DND-41 (cell line): ENCODE measurements at regions not wholly inside any gene's neighbourhood (a gene's known extent, or its start where the extent isn't known, plus 50 kb on each side); places are given as distances from the start of the nearest gene placed in this dataset.
A peak's percentile ranks its signal among the peaks of the same experiment; 100 is the strongest.
"Not testable (repeated sequence)": the region's sequence is repeated elsewhere in the genome, so short reads cannot be mapped to it uniquely, and the experiment has no call there.

Source experiments
- ATAC-seq: fragments of 200-7000 bp; cut with Tn5 transposase; 3 replicates; pipeline ENCODE4 v1.9.1; 2021; ENCODE audit warnings: low read depth; ENCODE audit not compliant: insufficient read depth
- DNase-seq: peaks from one replicate; pipeline ENCODE4 v3.0.0-alpha.2; 2020
- H2AFZ ChIP-seq: 2 replicates; pipeline ENCODE4 v1.6.0; 2012; ENCODE audit warnings: low read depth, low read length
- H3K27ac ChIP-seq: 2 replicates; pipeline ENCODE4 v1.5.1; 2012; ENCODE audit warnings: low read length, inconsistent platforms
- H3K27me3 ChIP-seq: fragments of 200-600 bp; sonication (generic); 2 replicates; pipeline ENCODE4 v1.6.0; 2012; ENCODE audit warnings: low read length, mild to moderate bottlenecking, inconsistent platforms; ENCODE audit not compliant: insufficient read depth, poor library complexity
- H3K36me3 ChIP-seq: 2 replicates; pipeline ENCODE4 v1.5.1; 2012; ENCODE audit warnings: low read length, inconsistent platforms; ENCODE audit not compliant: insufficient read depth
- H3K4me1 ChIP-seq: 2 replicates; pipeline ENCODE4 v1.5.1; 2012; ENCODE audit warnings: mild to moderate bottlenecking, low read length; ENCODE audit not compliant: insufficient read depth
- H3K4me2 ChIP-seq: 2 replicates; pipeline ENCODE4 v1.6.0; 2012; ENCODE audit warnings: mild to moderate bottlenecking, moderate library complexity, low read length, inconsistent platforms; ENCODE audit not compliant: insufficient read depth
- H3K4me3 ChIP-seq, 2 experiments: fragments of 200-600 bp in 1 of 2; shearing (Covaris generic) in 1 of 2; 2 replicates each; pipeline ENCODE4 v1.5.1; 2012 to 2016; ENCODE audit warnings: inconsistent platforms in 2 of 2, low read length in 2 of 2, mild to moderate bottlenecking in 2 of 2, low read depth in 1 of 2, moderate library complexity in 1 of 2
- H3K79me2 ChIP-seq: 2 replicates; pipeline ENCODE4 v1.6.0; 2012; ENCODE audit warnings: low read length, inconsistent platforms; ENCODE audit not compliant: insufficient read depth
- H3K9ac ChIP-seq: 2 replicates; pipeline ENCODE4 v1.6.0; 2012; ENCODE audit warnings: low read depth, mild to moderate bottlenecking, inconsistent platforms, low read length, moderate library complexity
- H3K9me3 ChIP-seq: 2 replicates; pipeline ENCODE4 v1.5.1; 2012; ENCODE audit warnings: low read length, moderate library complexity, mild to moderate bottlenecking, inconsistent platforms; ENCODE audit not compliant: insufficient read depth, severe bottlenecking
- H4K20me1 ChIP-seq: 2 replicates; pipeline ENCODE4 v1.6.0; 2012; ENCODE audit warnings: low read length; ENCODE audit not compliant: insufficient read depth
- CTCF ChIP-seq: IDR thresholded peaks from 2 replicates; pipeline ENCODE4 v1.5.1; 2012; ENCODE audit warnings: borderline replicate concordance, low read length, moderate library complexity, mild to moderate bottlenecking; ENCODE audit not compliant: poor library complexity, severe bottlenecking; ENCODE audit errors: extremely low read depth
- EZH2 ChIP-seq: IDR thresholded peaks from 3 replicates; pipeline ENCODE4 v1.6.1; 2012; ENCODE audit warnings: borderline replicate concordance, low read depth, mild to moderate bottlenecking, moderate library complexity, low read length, inconsistent platforms; ENCODE audit not compliant: severe bottlenecking

GRCh38 chr5:52148679-52149078 is 639.0 kb upstream of the ITGA1 start:
- ATAC-seq (no peak), DNase-seq (no peak)
- Histone ChIP-seq H4K20me1 (no peaks in the 10 kb centered on the region), H3K36me3 (no peaks in the 10 kb centered on the region), H3K27me3 (no peaks in the 10 kb centered on the region), H2AFZ (no peak overlapping the region), H3K9ac (no peak overlapping the region), H3K9me3 (no peaks in the 10 kb centered on the region), H3K4me2 (no peak overlapping the region), H3K27ac (no peak overlapping the region), H3K4me3 (no peak overlapping the region), H3K4me1 (no peaks in the 10 kb centered on the region), H3K79me2 (no peaks in the 10 kb centered on the region)
- no peak for TF ChIP-seq EZH2
- TF ChIP-seq CTCF: no peak

GRCh38 chr5:52150501-52150900 is 637.2 kb upstream of the ITGA1 start:
- Histone ChIP-seq H3K4me2 (no peak overlapping the region), H3K27ac (no peak overlapping the region), H3K4me3 (no peak overlapping the region), H3K9me3 (no peaks in the 10 kb centered on the region), H2AFZ (no peak overlapping the region), H3K4me1 (no peaks in the 10 kb centered on the region), H3K27me3 (no peaks in the 10 kb centered on the region), H4K20me1 (no peaks in the 10 kb centered on the region), H3K36me3 (no peaks in the 10 kb centered on the region), H3K9ac (no peak overlapping the region), H3K79me2 (no peaks in the 10 kb centered on the region)
- ATAC-seq (no peak), DNase-seq (no peak)
- TF ChIP-seq EZH2 (no peak), CTCF (no peak)

- not testable (repeated sequence) for H3K4me3 ChIP-seq, H3K4me2 ChIP-seq, H3K27me3 ChIP-seq, H3K9me3 ChIP-seq, H3K79me2 ChIP-seq, H4K20me1 ChIP-seq, H3K36me3 ChIP-seq, H3K9ac ChIP-seq
- Histone ChIP-seq H2AFZ (peak overlapping the region; percentile 25; the same call in 1 of the 2 replicates), H3K4me1 (peaks cover 14% of the 10 kb centered on the region), H3K27ac (peak overlapping the region; percentile 68)
- DNase-seq: peak; percentile 84
- ATAC-seq: peak; percentile 98
Observed at GRCh38 chr5:52156809-52157208, 630.9 kb upstream of the ITGA1 start.

GRCh38 chr5:52165806-52166205 is 621.9 kb upstream of the ITGA1 start:
- H3K9me3 ChIP-seq, H3K4me1 ChIP-seq, H3K27me3 ChIP-seq, H2AFZ ChIP-seq, H4K20me1 ChIP-seq, H3K4me3 ChIP-seq, H3K4me2 ChIP-seq, H3K36me3 ChIP-seq, H3K79me2 ChIP-seq, H3K27ac ChIP-seq, ATAC-seq, DNase-seq, H3K9ac ChIP-seq: not testable (repeated sequence)

DNA sequence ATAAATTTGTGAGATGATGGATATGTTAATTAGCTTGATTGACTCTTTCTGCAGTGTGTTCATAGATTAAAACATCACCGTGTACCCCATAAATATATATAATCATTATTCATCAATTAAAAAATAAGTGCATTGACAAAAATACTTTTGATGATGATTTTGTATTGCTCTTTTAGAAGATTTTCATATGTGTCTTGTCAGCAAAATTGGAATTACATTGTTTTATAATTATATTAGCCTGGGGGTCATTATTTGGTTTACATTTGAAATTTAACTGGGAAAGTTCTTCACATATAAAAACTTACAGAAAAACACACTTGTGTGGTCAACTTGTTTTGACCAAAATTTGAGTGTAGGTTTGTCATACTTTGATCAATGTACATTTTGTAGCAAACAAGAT is 614.6 kb upstream of the ITGA1 start:
- Histone ChIP-seq H3K4me2 (no peak overlapping the region), H3K79me2 (no peaks in the 10 kb centered on the region), H3K4me1 (no peaks in the 10 kb centered on the region), H3K36me3 (no peaks in the 10 kb centered on the region), H3K9me3 (no peaks in the 10 kb centered on the region), H3K27ac (no peak overlapping the region), H4K20me1 (no peaks in the 10 kb centered on the region), H3K9ac (no peak overlapping the region), H3K4me3 (no peak overlapping the region), H2AFZ (no peak overlapping the region), H3K27me3 (no peaks in the 10 kb centered on the region)
- no peak for TF ChIP-seq EZH2
- TF ChIP-seq CTCF: no peak
- DNase-seq (no peak), ATAC-seq (no peak)
